ENCODE measurements at regions not wholly inside any gene's neighbourhood (a gene's known extent, or its start where the extent isn't known, plus 50 kb on each side); places are given as distances from the start of the nearest gene placed in this dataset.

DNA sequence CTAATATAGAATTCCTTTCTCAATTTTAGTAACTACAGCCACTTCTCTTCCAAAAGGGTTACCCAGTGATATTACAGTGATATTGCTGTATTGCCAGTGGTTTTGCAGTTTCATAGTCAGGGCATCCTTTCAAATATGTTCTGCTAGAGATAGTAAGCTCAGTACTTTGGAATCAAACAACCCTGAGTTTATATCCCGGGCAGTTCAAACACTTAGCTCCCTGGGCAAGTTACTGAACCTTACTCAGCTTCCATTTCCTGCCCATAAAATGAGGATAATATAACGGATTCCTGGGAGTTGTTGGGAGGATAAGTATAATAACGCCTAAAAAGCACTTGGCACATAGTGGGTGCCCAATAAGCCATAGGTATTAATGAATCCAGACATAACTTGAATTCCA lies 212.6 kb upstream of the PARD3B start:
- no peak for DNase-seq

DNA sequence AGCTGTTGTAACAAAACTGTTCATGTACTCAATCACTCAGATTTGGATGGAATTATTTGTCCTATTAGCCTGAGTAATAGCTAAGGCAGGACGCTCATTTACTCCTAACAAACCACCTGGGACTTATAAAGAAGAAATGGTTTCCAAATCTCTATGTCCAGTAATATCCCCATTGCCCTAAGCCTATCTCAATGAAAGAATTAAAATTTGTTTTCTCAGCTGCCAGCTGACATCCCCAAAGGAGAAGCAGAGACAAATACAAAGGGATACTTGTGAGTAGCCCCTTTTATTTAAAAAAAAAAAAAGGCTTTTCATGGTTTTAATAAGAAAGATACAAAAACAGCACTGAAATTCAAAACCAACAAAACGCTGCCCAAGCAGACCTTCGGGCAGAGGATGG lies 211.4 kb upstream of the PARD3B start:
- no peak for DNase-seq

DNA sequence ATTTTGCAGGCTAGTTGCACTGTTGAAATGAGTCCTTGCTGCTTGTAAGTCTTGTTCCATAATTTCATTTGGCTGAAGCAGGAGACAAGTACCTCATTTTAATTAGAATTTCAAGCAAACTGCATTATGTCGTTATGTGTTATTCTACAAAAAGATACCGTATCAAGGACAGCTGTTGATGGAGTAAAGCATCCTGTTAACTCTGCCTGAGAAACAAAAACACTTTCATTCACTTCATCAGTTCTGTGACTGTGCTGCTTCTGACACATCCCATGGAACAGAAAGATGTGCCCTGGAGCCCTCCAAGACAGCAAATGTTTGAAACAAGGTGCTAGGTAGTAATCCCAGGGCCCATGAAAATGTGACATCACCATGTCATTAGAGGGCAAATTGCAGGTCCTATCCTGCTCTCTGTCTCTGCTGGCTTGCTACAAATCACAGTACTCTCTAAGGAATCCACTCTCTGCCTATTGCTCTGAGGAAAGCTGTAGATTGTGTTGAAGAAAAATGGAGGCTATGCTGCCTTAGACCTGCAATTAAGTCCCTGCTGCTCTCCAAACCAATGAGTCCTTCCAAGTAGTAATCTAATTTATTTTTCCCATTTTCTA lies 209.7 kb upstream of the PARD3B start:
- peak; percentile 83 for DNase-seq

DNA sequence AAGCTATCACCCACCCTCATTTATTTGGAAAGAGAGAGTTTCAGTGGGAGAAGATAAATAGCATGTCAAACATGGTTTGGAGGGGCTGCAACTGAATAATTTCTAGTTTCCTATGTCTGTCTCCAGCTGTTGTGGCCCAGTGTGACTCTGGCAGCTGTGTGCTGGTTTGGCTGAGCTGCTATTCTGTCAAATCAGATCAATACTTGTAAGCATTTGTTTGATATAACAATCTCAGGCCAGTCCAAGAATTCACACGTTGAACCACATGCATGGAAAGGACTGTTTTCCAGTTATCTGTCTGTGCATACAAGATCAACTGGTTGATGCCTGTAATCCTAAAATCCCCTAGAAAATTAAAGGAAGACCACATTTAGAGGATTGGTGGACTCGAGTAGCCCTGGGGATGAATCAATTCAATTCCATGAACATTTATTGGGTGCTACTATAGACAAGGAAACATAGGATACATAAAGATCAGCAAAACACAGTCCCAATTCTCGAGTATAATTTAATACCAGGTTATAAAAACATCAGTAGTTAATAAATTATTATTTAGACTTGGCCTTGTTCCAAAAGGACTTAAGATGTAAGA lies 209.0 kb upstream of the PARD3B start:
- peak; percentile 83 for DNase-seq

DNA sequence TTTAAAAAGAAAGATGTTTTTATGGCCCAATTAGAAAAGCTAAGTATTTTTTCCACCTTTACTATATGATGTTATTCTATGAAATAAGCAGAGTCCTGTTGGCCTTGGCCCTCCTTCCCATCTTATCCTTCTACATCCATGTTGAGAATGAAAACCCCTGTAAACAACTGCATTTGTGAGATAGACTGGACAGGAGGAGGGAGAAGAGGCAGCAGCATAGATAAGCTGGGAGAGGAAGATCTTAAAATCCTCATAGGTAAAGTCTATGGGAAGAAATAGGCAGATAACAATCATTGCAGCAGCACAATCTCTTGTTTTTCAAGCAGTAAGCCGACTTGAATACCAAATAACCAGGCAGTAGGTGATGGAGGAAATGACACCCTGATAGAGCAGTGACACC lies 207.6 kb upstream of the PARD3B start:
- DNase-seq: no peak

DNA sequence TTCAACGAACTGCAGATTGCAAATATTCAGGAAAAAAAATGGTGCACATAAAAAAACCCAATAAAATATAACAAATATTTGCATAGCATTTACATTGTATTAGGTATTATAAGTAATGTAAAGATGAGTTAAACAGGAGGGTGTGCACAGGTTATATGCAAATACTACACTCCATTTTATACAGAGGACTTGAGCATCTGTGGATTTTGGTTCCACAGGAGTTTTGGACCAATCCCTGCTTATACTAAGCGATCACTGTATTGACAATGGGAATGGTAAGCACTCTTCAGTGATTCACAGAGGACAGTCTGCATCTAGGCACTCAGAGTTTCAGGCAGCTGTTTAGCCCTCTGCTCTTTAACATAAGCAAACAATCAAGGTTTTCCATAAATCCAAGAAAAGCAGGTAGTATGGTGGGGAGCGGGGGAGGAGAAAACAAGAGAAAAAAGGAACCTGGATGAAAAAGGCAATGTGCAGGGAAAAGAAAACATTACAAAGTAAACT lies 206.0 kb upstream of the PARD3B start:
- no peak for DNase-seq

DNA sequence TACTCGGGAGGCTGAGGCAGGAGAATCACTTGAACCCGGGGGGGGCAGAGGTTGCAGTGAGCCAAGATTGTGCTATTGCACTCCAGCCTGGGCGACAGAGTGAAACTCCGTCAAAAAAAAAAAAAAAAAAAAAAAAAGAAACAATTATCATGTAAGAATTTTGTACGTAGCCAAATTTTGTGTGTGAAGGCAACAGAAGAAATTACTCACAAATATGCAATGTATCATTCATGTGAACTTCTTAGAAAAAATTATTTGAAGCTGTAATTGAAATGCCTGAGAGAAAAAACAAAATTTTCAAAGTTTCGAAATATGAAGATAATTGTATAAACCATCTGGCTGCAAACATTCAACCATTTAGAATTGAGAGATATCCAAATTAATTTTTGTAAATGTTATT lies 204.8 kb upstream of the PARD3B start:
- DNase-seq: no peak

DNA sequence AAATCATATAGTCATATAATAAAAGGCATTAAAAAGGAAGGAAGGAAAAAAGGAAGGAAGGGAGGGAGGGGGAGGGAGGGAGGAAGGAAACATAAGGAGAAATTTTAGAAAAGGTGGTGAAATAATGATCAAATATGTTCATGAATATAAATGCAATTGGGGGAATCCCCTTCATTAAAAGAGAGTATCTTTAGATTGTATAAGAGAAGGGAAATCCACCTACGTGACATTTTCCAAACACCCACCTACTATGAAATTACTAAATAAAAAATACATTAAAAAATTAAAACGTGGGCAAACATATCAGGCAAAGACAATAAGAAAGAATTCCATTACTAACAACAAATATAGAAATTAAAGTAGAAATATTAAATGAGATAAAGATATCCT lies 203.4 kb upstream of the PARD3B start:
- no peak for DNase-seq

DNA sequence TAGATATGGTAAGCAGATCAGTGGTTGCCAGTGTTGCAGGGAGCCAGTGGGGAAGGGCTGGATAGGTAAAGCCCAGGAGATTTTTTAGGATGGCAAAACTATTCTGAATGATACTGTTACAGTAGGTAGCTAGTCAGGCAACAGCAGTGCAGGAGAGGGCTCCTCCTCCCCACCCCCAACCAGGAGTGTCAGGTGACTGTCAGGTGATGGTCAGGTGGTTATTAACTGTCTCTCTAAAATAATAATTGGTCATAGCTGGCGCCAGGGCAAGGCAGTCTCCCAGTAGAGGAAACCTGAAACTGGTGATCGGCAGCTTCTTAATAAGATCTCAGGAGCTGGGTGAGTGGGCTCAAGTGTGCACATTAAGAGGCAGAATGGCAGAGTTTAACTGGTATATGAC lies 201.6 kb upstream of the PARD3B start:
- peak; percentile 69 for DNase-seq

DNA sequence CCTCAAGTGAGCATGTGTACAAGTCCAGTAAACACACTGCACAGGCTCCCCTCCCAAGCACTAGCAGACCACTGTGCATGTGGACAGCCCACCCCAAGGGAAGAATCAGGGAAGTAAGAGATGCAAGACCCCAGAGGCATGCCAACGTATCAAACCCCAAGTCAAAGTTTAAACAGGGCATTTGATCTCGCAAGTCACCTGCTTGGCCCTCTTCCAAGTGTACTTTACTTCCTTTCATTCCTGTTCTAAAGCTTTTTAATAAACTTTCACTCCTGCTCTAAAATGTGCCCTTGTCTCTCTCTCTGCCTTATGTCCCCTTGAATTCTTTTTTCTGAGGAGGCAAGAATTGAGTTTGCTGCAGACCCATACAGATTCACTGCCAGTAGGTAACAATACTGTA lies 201.2 kb upstream of the PARD3B start:
- peak; percentile 34 for DNase-seq

DNA sequence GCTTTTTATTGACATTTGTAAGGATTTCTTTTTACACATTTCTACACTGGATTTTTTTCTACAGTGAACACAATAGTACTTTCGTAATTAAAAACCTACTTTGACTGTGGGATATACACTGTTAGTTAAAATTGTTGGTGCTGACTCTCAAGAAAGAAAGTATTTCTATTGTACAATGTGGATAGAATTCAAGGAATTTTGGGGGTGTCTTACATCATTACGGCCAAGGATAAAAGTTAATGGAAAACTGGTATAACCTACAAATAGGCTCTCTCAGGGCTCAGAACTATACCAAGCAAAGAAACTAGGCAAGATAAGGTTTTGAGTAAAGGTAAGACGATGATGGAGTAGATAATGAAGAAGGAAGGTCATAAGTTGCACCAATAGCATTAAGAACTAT lies 198.4 kb upstream of the PARD3B start:
- DNase-seq: no peak

DNA sequence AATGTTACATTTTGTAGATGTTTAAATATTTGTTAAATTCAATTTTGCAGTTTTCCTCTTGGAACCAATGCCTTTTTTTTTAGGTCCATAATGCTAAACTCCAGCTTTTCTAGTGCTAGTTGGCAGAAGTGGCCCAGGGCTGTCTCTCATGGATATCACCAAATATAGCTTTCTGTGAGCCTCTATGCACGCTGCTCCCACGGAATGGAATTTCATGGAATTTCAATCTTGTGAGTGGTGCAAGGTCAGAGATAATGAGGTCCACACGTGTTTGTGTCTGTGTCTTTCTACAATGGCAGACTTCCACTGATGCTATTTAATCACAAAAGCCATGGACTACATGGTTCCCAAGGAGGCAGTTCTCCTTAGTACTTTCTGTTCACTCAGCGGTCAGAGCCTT lies 191.5 kb upstream of the PARD3B start:
- no peak for DNase-seq

DNA sequence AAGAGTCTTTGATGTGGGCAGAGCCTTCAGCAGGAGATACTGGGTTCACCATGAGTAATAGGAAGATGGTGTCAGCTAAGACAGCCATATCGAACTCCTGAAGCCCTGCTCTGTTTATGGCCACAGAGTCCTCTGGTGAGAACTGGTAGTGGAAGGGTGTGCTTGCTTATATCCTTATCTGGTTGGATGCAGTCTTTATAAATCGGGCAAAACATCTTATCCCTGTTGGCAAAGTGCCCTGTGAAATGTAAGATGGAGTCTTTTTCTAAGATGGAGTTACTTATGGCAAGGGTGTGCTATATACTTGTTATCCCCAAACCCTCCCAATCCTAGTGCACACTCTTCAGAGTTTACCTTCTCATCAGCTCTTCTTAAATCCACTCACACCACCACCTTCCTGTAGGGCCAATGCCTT lies 190.8 kb upstream of the PARD3B start:
- DNase-seq: no peak

DNA sequence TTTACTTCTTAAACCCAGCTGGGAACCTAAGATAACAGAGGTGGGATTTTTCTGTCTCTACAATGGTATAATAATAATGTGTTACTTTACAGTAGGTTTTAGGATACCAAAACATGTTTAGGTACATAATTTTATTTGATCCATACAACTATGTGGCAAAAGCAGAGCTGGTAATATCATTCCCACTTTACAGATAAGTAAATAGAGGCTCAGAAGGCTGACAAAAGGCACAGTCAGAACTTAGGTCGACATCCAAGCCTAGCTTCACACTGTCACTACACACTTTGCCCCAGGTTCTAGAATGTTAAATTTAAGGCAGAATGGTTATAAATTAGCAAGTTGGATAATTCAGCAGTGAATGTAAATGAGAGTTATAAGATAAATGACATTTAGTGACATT lies 189.6 kb upstream of the PARD3B start:
- no peak for DNase-seq

DNA sequence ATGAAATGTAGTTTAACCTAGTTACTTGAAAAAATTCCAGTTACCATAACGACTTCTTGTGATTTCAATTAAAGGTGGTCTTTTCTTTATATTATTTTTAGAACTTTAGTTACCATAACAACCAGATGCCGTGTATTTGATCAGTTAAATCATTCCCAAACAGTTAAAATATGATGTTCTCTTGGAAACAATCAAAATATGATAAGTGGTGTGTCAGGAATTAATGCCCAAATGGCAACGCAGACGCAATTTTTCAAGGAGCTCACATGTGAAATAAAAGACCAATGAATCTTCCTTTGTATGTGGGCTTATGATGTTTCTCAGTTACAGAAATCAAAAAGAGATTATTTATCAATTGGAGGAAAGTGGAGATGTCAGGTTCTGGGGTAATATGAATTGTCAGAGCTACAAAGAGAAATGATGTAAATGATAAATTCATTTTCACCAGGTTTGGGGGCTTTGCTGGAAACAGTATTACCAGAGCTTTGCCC lies 189.1 kb upstream of the PARD3B start:
- DNase-seq: no peak

DNA sequence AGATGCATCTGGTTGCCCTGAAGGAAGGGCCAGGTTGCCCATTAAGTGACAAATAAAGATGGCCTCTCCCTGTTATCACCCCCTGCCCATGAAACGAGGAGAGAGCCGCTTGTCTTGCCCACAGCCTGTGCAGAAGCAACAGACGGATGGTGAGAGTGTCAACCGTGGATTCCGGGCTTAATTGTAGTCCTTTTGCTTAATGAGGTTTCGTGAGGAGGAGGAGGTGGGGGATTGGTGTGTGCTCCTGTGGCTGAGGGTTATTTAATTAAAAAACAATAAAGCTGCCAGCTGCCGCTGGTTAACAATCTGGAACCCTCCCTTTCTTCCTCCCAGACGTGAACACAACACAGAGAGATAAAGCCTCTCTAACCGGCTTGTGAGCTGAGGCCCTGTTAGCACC lies 188.0 kb upstream of the PARD3B start:
- peak; percentile 92 for DNase-seq

DNA sequence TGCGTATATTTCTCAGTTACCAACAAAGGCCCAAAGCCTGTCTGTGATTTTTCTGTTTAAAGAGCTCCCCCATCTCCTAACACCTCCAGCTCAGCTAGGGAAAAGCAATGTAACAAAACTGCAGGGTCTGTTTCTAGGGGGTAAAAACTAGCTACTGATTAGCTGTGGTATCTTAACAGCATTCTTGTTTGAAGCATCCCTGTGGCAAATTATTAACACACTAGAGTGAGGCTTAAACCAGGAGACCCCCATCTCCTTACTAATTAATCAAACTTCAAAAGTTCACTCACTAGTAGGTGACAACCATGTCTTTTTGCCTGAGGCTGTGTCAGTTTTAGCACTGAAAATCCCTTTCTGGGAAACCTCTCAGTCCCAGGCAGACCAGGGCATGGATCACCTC lies 186.2 kb upstream of the PARD3B start:
- DNase-seq: peak; percentile 11

DNA sequence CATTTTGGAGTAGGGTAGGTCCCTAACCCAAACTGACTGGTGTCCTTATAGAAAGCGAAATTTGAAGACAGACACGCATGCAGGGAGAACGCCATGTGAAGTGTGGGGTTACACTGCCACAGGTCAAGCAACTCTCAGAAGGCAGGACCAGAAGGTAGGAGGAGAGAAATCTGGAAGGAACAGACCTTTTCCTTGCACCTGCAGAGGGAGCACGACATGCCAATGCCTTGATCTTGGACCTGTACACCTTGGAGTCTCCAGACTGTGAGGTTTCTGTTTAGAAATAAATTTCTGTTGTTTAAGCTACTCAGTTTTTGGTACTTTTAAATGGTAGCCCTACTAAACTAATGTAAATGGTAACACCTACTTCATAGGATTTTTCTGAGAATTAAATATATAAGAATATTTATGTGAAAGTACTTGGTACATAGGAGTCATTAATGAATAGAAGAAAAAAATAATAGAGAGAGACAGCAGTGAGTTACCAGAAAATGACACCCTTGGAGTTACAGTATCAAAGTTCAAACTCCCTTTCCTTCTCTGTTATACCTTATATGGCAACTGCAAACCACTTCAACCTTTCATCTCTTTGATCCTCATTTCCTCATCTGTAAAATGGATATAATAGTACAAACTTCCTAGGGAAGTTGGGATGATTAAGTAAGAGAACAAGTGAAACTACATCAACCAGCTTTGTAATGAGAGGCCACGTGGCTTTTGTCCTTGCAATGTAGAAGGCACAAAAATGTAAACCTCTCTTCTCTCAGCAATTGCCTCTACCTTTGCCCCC lies 184.9 kb upstream of the PARD3B start:
- peak; percentile 7 for DNase-seq

DNA sequence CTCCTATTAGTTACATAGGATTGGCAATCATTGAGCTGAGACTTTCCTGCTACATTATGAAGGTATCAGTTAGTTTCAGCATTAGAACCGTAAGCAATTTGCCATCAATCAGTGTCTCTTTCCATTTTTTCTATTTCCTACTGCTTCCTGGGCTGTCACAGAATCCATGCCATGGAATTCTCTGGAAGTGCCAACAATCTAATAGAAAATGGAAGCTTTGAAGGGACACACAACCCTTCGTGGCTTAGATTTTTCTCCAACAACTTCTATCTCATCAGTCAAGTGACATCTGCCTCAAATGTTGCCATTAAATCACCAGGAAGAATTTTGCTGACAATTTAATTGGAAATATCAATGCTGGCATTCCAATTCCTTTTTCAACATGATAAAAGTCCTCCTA lies 183.5 kb upstream of the PARD3B start:
- DNase-seq: peak; percentile 17

DNA sequence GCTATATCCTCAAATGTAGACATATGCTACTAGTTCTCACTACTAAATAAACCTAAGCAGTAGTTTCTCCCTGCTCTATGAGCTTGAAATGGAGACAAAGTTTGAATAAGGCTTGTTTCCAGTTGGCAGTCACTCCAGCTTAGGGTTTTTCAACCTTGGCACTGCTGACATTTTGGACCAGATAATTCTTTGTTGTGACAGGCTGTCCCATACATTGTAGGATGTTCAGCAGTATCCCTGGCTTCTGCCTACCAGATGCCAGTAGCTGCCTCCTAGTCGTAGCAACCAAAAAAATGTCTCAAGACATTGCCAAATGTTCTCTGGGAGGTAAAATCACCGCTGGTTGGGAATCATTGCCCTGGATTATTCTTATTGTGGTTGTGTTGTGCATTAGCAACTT lies 182.7 kb upstream of the PARD3B start:
- DNase-seq: no peak

DNA sequence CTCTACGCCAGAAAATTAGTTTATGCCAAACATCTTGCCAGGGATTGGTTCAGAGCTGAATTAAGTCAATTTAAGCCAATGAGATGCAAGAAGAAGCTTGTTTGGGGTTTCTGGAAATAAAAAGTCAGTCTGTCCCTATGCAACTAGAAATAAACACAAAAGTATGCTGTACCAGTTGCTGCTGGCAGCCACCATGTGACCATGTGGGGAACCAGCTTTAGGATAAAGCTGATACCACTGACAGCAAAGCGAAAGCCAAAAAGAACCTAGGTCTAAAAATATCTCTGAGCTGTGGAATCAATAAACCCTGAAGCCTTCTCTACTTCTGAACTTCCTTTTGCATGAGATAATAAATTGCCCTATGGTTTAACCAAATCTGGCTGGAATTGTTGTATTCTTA lies 181.8 kb upstream of the PARD3B start:
- DNase-seq: no peak

DNA sequence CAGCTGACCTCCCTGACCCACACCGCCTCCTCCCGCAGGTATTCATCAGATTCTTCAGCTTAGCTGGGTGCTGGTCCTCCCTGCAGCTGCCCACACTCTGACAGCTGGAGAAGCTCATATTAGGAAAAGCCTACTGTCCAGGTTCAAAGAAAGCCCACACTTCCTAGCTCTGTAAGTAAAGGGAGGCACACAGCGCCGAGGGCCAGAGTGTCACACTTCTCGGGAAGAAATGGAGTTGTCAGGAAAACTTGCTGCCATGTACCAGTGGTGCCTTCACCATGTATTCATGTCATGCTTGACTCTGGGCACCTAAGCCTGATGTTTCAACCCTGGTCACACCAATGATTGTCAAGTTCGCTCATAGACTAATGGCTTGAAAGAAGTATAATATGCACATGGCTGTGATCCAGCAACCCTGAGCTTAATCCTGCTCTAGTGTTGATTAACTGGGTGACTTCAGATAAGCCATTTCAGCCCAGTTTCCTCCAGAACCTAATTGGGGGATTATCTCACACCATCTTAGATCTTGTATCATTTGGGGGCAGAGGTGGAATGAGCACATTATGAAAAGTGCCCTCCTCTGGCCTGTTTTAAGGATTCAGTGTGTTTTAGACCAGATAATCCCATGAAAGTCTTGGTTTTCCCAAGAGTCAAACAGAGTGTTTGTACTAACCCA lies 180.3 kb upstream of the PARD3B start:
- no peak for DNase-seq

DNA sequence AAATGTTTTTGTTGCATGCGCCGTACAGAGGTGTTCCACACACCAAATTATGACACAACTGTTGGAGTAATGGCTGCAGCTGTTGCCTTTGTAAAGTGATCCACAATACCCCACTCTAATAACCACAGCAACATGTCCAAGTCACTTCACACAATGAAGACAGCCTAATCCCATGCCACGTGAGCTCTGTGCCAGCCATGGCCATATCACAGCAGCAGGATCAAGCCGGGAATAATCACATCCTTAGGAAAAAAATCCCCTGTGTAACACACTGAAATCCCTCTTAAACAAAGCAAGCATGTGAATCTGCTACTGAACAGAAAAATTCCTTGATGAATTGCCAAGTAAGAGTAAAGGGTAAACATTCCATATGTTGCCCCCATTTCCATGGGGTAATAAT lies 179.5 kb upstream of the PARD3B start:
- DNase-seq: peak; percentile 52

DNA sequence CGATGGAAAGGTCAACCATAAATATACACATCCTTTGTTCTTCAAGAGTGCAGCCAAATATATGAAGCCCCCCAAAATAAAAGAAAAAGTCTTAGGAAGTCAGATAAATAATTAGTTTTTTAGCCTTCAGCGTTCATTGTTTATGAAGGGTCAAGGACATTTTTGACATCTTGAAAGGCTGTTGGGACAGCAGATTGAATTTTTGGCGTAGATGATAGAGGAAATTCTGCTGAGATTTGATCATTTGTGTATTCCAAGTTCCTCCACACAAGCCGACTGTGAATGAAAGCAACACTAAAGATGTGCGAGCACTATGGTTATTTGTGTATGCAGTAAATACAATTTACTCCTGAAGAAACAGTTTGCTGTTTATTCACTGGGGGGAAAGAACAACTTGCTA lies 177.8 kb upstream of the PARD3B start:
- DNase-seq: no peak

All from NCI-H69 (cell line).